Keratinocyte (primary cell): ENCODE measurements at regions not wholly inside any gene's neighbourhood (a gene's known extent, or its start where the extent isn't known, plus 50 kb on each side); places are given as distances from the start of the nearest gene placed in this dataset.

ENCODE experiments used
- DNase-seq: peaks from one replicate; pipeline ENCODE4 v3.0.0-alpha.2; 2011; ENCODE audit warnings: low read depth, missing footprints, low spot score
- FAIRE-seq: peaks from 2 replicates; lab custom pipeline; 2011; peaks lifted over from hg19 to GRCh38; lab: Jason Lieb, UNC
- H2AFZ ChIP-seq: 2 replicates; pipeline ENCODE4 v1.6.0; 2012; ENCODE audit warnings: low read length, control low read depth, inconsistent platforms; ENCODE audit not compliant: control insufficient read depth
- H3K27ac ChIP-seq: 2 replicates; pipeline ENCODE4 v1.5.1; 2011; ENCODE audit warnings: low read length; ENCODE audit not compliant: control insufficient read depth, insufficient read depth
- H3K27me3 ChIP-seq: 3 replicates; pipeline ENCODE4 v1.6.0; 2011; ENCODE audit warnings: low read length; ENCODE audit not compliant: control insufficient read depth, insufficient read depth; ENCODE audit errors: extremely low read depth
- H3K36me3 ChIP-seq, 2 experiments: 2 replicates in 1 of 2; 3 replicates in 1 of 2; pipeline ENCODE4 v1.5.1; 2011; ENCODE audit warnings: low read length in 2 of 2, mild to moderate bottlenecking in 1 of 2; ENCODE audit not compliant: control insufficient read depth in 2 of 2, insufficient read depth in 2 of 2; ENCODE audit errors: extremely low read depth in 1 of 2
- H3K4me1 ChIP-seq: 3 replicates; pipeline ENCODE4 v1.5.1; 2011; ENCODE audit warnings: low read length; ENCODE audit not compliant: control insufficient read depth, insufficient read depth; ENCODE audit errors: extremely low read depth
- H3K4me2 ChIP-seq: 3 replicates; pipeline ENCODE4 v1.6.0; 2011; ENCODE audit warnings: low read depth, low read length; ENCODE audit not compliant: control insufficient read depth, insufficient read depth; ENCODE audit errors: extremely low read depth
- H3K4me3 ChIP-seq, 3 experiments: fragments of 200-600 bp in 1 of 3; sonication (generic) in 1 of 3; 2 replicates in 2 of 3; 3 replicates in 1 of 3; pipeline ENCODE4 v1.5.1; 2011 to 2016; ENCODE audit warnings: low read length in 3 of 3, mild to moderate bottlenecking in 3 of 3, control low read depth in 2 of 3, inconsistent platforms in 1 of 3, low read depth in 1 of 3, mixed read lengths in 1 of 3, mixed run types in 1 of 3, moderate library complexity in 1 of 3; ENCODE audit not compliant: control insufficient read depth in 2 of 3, insufficient read depth in 2 of 3; ENCODE audit errors: extremely low read depth in 1 of 3
- H3K79me2 ChIP-seq: 2 replicates; pipeline ENCODE4 v1.6.0; 2012; ENCODE audit warnings: low read length; ENCODE audit not compliant: control insufficient read depth, insufficient read depth
- H3K9ac ChIP-seq: 3 replicates; pipeline ENCODE4 v1.6.0; 2011; ENCODE audit warnings: low read length; ENCODE audit not compliant: control insufficient read depth, insufficient read depth; ENCODE audit errors: extremely low read depth
- H3K9me1 ChIP-seq: 3 replicates; pipeline ENCODE4 v1.6.0; 2011; ENCODE audit warnings: low read length; ENCODE audit not compliant: control insufficient read depth, insufficient read depth; ENCODE audit errors: extremely low read depth
- H3K9me3 ChIP-seq: 2 replicates; pipeline ENCODE4 v1.5.1; 2012; ENCODE audit warnings: low read depth, low read length; ENCODE audit not compliant: control insufficient read depth
- H4K20me1 ChIP-seq: 3 replicates; pipeline ENCODE4 v1.6.0; 2011; ENCODE audit warnings: low read length; ENCODE audit not compliant: control insufficient read depth, insufficient read depth; ENCODE audit errors: extremely low read depth
- EZH2 ChIP-seq: IDR thresholded peaks from one replicate; pipeline ENCODE4 v1.6.1; 2012; ENCODE audit warnings: inconsistent platforms, mild to moderate bottlenecking, low read length, moderate library complexity
- dilution Hi-C: fragments of 300-500 bp; cut with MboI; formaldehyde crosslinking; loops from one replicate; pipeline ENCODE4 v1.7.0; 2020; ENCODE audit warnings: low sequenced_read_pairs; ENCODE audit not compliant: extremely low pct_ligation_motif_present
- TF ChIP-seq, protein P1 (sequence below), 3 experiments: IDR thresholded peaks in 1 of 3; conservative IDR thresholded peaks in 1 of 3; optimal IDR thresholded peaks in 1 of 3; 2 replicates in 2 of 3; 3 replicates in 1 of 3; pipeline versions ENCODE3 to v1.5.1; 2011; ENCODE audit warnings: low read length in 3 of 3, mild to moderate bottlenecking in 3 of 3, moderate library complexity in 2 of 3, control low read depth in 1 of 3, inconsistent platforms in 1 of 3; ENCODE audit not compliant: insufficient read depth in 2 of 3; ENCODE audit errors: extremely low read depth in 1 of 3

GRCh38 chr1:4064150-4064889 is 164.2 kb upstream of the C1orf174 start:
- FAIRE-seq (no peak), DNase-seq (no peak)
- peaks cover 41% of the 10 kb centered on the region for H3K9me3 ChIP-seq
- H3K4me3 ChIP-seq = no peak overlapping the region
- no peaks in the 10 kb centered on the region for H3K36me3 ChIP-seq
- H3K9ac ChIP-seq = no peak overlapping the region
- dilution Hi-C loops = no loop called here
- no peaks in the 10 kb centered on the region for H3K9me1 ChIP-seq
- H3K4me2 ChIP-seq = no peak overlapping the region
- H3K27me3 ChIP-seq = no peaks in the 10 kb centered on the region
- no peak overlapping the region for H3K27ac ChIP-seq
- no peak overlapping the region for H2AFZ ChIP-seq
- H3K79me2 ChIP-seq = no peaks in the 10 kb centered on the region
- H4K20me1 ChIP-seq = no peaks in the 10 kb centered on the region
- no peaks in the 10 kb centered on the region for H3K4me1 ChIP-seq
- TF ChIP-seq EZH2 = no peak
- TF ChIP-seq, protein P1, sequence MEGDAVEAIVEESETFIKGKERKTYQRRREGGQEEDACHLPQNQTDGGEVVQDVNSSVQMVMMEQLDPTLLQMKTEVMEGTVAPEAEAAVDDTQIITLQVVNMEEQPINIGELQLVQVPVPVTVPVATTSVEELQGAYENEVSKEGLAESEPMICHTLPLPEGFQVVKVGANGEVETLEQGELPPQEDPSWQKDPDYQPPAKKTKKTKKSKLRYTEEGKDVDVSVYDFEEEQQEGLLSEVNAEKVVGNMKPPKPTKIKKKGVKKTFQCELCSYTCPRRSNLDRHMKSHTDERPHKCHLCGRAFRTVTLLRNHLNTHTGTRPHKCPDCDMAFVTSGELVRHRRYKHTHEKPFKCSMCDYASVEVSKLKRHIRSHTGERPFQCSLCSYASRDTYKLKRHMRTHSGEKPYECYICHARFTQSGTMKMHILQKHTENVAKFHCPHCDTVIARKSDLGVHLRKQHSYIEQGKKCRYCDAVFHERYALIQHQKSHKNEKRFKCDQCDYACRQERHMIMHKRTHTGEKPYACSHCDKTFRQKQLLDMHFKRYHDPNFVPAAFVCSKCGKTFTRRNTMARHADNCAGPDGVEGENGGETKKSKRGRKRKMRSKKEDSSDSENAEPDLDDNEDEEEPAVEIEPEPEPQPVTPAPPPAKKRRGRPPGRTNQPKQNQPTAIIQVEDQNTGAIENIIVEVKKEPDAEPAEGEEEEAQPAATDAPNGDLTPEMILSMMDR (optimal IDR thresholded peaks at IDR 0.05 in 1 of 3, IDR thresholded peaks at IDR 0.05 in 1 of 3, conservative IDR thresholded peaks at IDR 0.05 in 1 of 3; ENCODE audit: extremely low read depth in 1 of 3, insufficient read depth in 2 of 3, low read length in 3 of 3) = no peak

GRCh38 chr1:4066860-4067599 is 167.0 kb upstream of the C1orf174 start:
- no peak overlapping the region for H3K27ac ChIP-seq
- H3K4me3 ChIP-seq = no peak overlapping the region
- peaks cover 40% of the 10 kb centered on the region for H3K9me3 ChIP-seq
- H3K36me3 ChIP-seq = no peaks in the 10 kb centered on the region
- H3K9me1 ChIP-seq = no peaks in the 10 kb centered on the region
- no peak overlapping the region for H3K4me2 ChIP-seq
- H3K27me3 ChIP-seq = no peaks in the 10 kb centered on the region
- no peak overlapping the region for H2AFZ ChIP-seq
- dilution Hi-C loops = no loop called here
- no peak overlapping the region for H3K9ac ChIP-seq
- H3K4me1 ChIP-seq = no peaks in the 10 kb centered on the region
- TF ChIP-seq, protein P1 (optimal IDR thresholded peaks at IDR 0.05 in 1 of 3, IDR thresholded peaks at IDR 0.05 in 1 of 3, conservative IDR thresholded peaks at IDR 0.05 in 1 of 3; ENCODE audit: extremely low read depth in 1 of 3, insufficient read depth in 2 of 3, low read length in 3 of 3) = no peak
- TF ChIP-seq EZH2 = no peak
- no peak for FAIRE-seq
- DNase-seq = no peak
- H4K20me1 ChIP-seq = no peaks in the 10 kb centered on the region
- H3K79me2 ChIP-seq = no peaks in the 10 kb centered on the region
